GM19463 (cell line): ENCODE measurements at regions not wholly inside any gene's neighbourhood (a gene's known extent, or its start where the extent isn't known, plus 50 kb on each side); places are given as distances from the start of the nearest gene placed in this dataset.
"Not testable (repeated sequence)": the region's sequence is repeated elsewhere in the genome, so short reads cannot be mapped to it uniquely, and the experiment has no call there.

Experiments used
- ATAC-seq: cut with Tn5 transposase; IDR thresholded peaks from one replicate; pipeline ENCODE4 v1.9.1; 2021; ENCODE audit warnings: mild to moderate bottlenecking, moderate library complexity; ENCODE audit not compliant: unreplicated experiment

- ATAC-seq = peak; percentile 79
Observed at GRCh38 chr2:113551637-113552318, 53.3 kb downstream of the FOXD4L1 start.

- ATAC-seq = not testable (repeated sequence)
Observed at GRCh38 chr2:113559820-113560219, 61.4 kb downstream of the FOXD4L1 start.

GRCh38 chr2:113562662-113563061 lies 64.2 kb downstream of the FOXD4L1 start:
- peak; percentile 89 for ATAC-seq

- ATAC-seq = not testable (repeated sequence)
Observed at GRCh38 chr2:113566674-113567480, 60.2 kb upstream of the RABL2A start.

- ATAC-seq = not testable (repeated sequence)
Observed at GRCh38 chr2:113567481-113567849, 59.6 kb upstream of the RABL2A start.

- not testable (repeated sequence) for ATAC-seq
Observed at GRCh38 chr2:113568231-113568630, 58.8 kb upstream of the RABL2A start.

- ATAC-seq = not testable (repeated sequence)
Observed at GRCh38 chr2:113570082-113570481, 57.0 kb upstream of the RABL2A start.

GRCh38 chr2:113570509-113571009 lies 56.5 kb upstream of the RABL2A start:
- not testable (repeated sequence) for ATAC-seq

- not testable (repeated sequence) for ATAC-seq
Observed at GRCh38 chr2:113571482-113572068, 55.5 kb upstream of the RABL2A start.

DNA sequence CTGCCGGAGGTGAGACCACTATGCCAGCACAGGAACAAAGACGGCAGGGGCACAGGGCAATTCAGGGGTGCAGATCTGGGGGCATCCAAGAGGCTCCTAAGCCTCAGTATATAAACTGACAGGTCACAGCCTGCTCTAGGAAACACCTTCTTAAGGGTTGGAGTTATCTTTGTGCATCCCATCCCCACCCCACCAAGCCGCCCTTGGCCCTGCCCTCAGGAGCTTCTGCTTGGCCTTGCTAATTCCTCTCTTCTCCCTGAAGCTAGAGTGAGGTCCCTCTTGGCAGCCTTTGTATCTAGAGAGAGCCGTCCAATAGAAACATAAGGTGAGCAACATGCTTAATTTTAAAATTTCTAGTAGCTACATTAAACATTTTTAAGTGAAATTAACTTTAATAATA lies 51.3 kb upstream of the RABL2A start:
- ATAC-seq = not testable (repeated sequence)

- ATAC-seq = not testable (repeated sequence)
Observed at GRCh38 chr2:113576353-113576752, 50.7 kb upstream of the RABL2A start.
